Erythroblast (primary cell): ENCODE measurements at regions not wholly inside any gene's neighbourhood (a gene's known extent, or its start where the extent isn't known, plus 50 kb on each side); places are given as distances from the start of the nearest gene placed in this dataset.

Source experiments
- DNase-seq, 2 experiments: peaks; one replicate each; lab custom pipeline; 2025; lab: John Stamatoyannopoulos, UW
- GATA1 ChIP-seq: IDR thresholded peaks from 2 replicates; pipeline ENCODE4 v1.6.1; 2011; ENCODE audit warnings: low read depth, mild to moderate bottlenecking, control low read depth, low read length, moderate library complexity
- POLR2A ChIP-seq: IDR thresholded peaks from 2 replicates; pipeline ENCODE4 v1.6.1; 2011; ENCODE audit warnings: mild to moderate bottlenecking, low read length

GRCh38 chr9:99523838-99524237 is 297.8 kb upstream of the NR4A3 start:
- no peak for TF ChIP-seq GATA1
- TF ChIP-seq POLR2A: no peak
- DNase-seq: no peak

- DNase-seq: no peak
- TF ChIP-seq GATA1 (no peak), POLR2A (no peak)
Observed at GRCh38 chr9:99531313-99531712, 290.4 kb upstream of the NR4A3 start.

DNA sequence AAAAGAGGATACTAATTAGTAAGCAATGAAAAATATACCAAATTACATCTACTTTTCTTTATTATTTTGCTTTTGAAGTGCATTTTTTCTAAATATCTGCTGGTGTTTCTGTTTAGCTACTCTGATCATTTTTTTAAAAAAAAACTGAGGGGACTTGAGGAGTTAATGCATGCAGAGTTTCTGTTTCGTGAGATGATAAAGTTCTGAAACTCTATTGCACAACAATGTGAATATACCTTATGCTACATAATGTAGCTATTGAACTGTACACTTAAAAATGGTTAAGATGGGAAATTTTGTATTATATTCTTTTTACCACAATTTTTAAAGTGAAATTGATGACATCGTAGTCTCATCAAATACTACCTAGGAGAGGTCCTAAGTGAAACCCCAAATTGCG is 288.3 kb upstream of the NR4A3 start:
- no peak for DNase-seq
- no peak for TF ChIP-seq GATA1
- no peak for TF ChIP-seq POLR2A

DNA sequence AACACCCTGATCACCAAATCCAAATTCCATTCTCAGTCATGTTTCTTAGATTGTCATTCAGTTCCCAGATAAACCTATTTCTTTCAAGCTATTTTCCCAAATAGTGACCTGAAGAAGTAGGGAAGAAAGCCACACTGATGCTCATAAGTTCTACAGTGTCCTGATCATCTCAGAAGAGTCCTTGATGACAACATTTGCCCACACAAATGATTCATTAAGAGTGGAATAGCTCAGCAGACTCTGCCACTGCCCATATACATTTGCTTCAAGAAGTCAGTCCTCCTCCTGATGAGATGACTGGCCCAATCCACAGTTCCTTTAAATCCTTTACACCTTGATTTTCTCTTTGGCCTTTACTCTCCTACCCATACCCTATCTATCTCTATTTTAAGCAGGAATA is 283.7 kb upstream of the NR4A3 start:
- no peak for DNase-seq
- TF ChIP-seq POLR2A: no peak
- TF ChIP-seq GATA1: no peak

GRCh38 chr9:99544526-99544925 is 277.2 kb upstream of the NR4A3 start:
- TF ChIP-seq POLR2A: no peak
- TF ChIP-seq GATA1: no peak
- DNase-seq: no peak

DNA sequence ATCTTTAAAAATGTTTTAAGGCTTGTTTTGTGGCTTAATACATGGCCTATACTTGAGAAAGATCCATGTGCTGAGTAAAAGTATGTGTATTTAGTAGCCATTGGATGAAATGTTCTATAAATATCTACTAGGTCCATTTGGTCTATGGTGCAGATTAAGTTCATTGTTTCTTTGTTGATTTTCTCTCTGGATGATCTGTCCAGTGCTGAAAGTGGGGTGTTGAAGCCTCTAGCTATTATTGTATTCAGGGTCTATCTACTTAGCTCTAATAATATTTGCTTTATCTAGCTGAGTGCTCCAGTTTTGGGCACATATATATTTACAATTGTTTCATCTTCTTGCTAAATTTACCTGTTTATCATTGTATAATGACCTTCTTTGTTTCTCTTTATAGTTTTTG is 272.2 kb upstream of the NR4A3 start:
- DNase-seq: no peak
- TF ChIP-seq POLR2A (no peak), GATA1 (no peak)

GRCh38 chr9:99555792-99556191 is 265.9 kb upstream of the NR4A3 start:
- TF ChIP-seq POLR2A (no peak), GATA1 (no peak)
- no peak for DNase-seq

DNA sequence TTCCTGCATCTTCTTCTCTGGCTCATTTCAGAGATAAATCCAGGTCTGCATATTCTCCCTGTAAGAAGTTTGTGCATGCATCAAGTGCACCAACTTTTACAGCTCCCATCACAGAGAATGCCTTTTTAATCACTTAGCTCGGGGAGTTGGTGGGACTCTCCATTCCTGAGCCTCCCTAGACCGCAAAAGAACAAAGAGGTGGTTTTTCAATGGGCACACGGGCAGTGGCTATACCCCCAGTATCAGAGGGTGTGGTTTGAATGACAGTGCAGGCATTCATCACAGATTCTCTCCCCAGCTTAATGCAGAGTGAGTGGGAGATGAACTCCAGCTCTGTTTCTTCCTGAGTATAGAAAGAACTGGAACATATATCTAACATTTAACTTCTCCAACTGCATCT is 264.7 kb upstream of the NR4A3 start:
- TF ChIP-seq POLR2A (no peak), GATA1 (no peak)
- no peak for DNase-seq

GRCh38 chr9:99557816-99558215 is 263.9 kb upstream of the NR4A3 start:
- DNase-seq: no peak
- TF ChIP-seq POLR2A: no peak
- no peak for TF ChIP-seq GATA1

DNA sequence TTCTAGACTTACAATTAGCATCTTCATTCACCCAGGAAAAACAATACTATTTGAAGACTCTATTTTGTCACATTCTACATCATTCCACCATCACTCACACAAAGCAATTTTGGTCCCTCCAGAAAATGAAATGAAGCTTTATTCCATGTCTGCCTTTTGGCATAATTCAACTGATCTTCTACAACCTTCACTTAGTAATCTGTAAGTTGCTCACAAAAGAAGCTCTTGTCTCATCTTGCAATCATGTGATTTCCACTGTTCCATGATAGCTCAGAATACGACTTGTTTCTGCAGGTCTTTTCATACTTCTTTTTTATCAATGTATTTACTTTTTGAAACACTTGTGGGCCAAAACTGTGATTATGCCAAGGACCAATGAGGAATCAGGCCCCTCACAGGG is 261.9 kb upstream of the NR4A3 start:
- TF ChIP-seq GATA1 (no peak), POLR2A (no peak)

DNA sequence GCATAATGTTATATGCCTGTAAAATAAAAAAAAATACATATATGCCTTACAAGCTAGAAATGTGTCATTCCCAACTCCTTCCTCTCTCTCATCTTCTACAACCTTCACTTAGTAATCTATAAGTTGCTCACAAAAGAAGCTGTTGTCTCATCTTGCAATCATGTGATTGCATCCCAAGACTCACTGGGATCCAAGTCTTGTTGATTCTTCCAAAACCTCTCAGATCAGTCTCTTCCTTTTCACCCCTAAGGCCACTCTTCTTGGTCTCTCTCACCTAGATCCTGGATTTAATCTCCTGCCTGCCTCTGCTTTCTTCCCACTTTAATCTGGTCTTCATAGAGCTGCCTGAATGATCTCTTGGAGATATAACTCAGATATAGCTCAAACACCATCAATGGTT is 261.1 kb upstream of the NR4A3 start:
- no peak for DNase-seq
- TF ChIP-seq GATA1 (no peak), POLR2A (no peak)

More for the DNA sequence above, 261.9 kb upstream of the NR4A3 start:
- DNase-seq: no peak

GRCh38 chr9:99561509-99561917 is 260.2 kb upstream of the NR4A3 start:
- DNase-seq: no peak
- no peak for TF ChIP-seq GATA1
- TF ChIP-seq POLR2A: no peak

DNA sequence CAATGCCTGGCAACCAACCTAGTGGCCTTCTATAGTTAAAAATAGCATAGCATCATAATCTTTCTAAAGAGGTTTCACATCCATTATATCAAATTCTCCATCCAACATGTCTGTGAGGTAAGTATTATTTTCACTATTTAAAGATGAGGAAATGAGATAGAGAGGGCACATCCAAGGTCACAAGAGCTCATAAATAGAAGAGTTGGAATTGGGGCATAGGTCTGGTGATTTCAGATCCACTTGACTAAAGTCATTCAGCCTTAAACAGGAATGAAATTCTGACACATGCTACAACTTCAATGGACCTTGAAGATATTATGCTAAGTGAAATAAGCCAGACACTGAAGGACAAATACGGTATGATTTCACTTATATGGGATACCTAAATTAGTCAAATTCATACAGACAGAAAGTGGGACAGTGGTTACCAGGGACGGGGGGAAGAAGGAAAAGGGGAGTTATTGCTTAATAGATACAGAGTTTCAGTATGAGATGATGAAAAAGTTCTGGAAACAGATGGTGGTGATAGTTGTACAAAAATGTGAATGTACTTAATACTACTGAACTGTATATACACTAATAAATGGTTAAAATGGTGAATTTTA is 259.6 kb upstream of the NR4A3 start:
- DNase-seq: no peak
- no peak for TF ChIP-seq POLR2A
- TF ChIP-seq GATA1: no peak

GRCh38 chr9:99563364-99563763 is 258.3 kb upstream of the NR4A3 start:
- TF ChIP-seq POLR2A (no peak), GATA1 (no peak)
- no peak for DNase-seq

DNA sequence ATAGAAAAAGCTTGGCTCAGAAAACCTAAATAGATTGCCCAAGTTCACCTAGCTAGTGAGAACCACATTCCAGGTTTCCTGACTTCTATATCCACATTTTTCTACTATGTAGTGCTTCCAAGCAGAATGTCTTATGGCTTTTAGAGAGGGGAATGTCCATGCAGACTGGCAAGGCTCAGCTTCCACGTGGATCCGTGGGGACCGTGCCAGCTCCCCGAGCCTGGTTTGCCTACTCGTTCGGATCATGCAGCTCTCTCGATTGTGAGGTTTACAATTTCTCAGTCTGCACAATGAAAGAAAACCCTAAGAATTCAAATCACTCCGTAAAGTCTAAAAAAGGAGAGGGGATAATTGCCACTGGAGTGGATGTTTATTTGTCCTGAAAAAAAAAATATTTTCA is 256.5 kb upstream of the NR4A3 start:
- no peak for TF ChIP-seq GATA1
- TF ChIP-seq POLR2A: no peak
- no peak for DNase-seq
